Activated CD4-positive, alpha-beta T cell treated with anti-CD3 and anti-CD28 coated beads for 36 hours (primary cell): ENCODE measurements at regions not wholly inside any gene's neighbourhood (a gene's known extent, or its start where the extent isn't known, plus 50 kb on each side); places are given as distances from the start of the nearest gene placed in this dataset.

Experiments used
- ATAC-seq: fragments of 200-7000 bp; cut with Tn5 transposase; one replicate; pipeline ENCODE4 v1.10.0; 2021; ENCODE audit warnings: mild to moderate bottlenecking, moderate library complexity
- CTCF ChIA-PET: fragments of 350-600 bp; sonication (Branson Sonifier 250); formaldehyde crosslinking; loops from one replicate; lab custom pipeline; 2021; ENCODE audit warnings: antibody characterized with exemption; lab: Charles Lee
- POLR2A ChIA-PET: fragments of 350-600 bp; sonication (Branson Sonifier 250); formaldehyde crosslinking; loops from one replicate; lab custom pipeline; 2021; ENCODE audit warnings: antibody characterized with exemption, inconsistent platforms; lab: Charles Lee
- DNase-seq: peaks from one replicate; pipeline ENCODE4 v3.0.0-alpha.2; 2020
- H3K27ac Mint-ChIP-seq: one replicate; pipeline ENCODE4 v1.8.0; 2021; ENCODE audit warnings: mixed read lengths
- H3K27me3 Mint-ChIP-seq: one replicate; pipeline ENCODE4 v1.8.0; 2021; ENCODE audit warnings: mixed read lengths
- H3K36me3 Mint-ChIP-seq: one replicate; pipeline ENCODE4 v1.8.0; 2021; ENCODE audit warnings: low read depth, mixed read lengths
- H3K4me1 Mint-ChIP-seq: one replicate; pipeline ENCODE4 v1.8.0; 2021; ENCODE audit warnings: mixed read lengths
- H3K4me3 Mint-ChIP-seq: one replicate; pipeline ENCODE4 v1.8.0; 2021; ENCODE audit warnings: mild to moderate bottlenecking, moderate library complexity, mixed read lengths
- H3K9me3 Mint-ChIP-seq: one replicate; pipeline ENCODE4 v1.8.0; 2021; ENCODE audit warnings: low read depth, mixed read lengths
- intact Hi-C, 2 experiments: fragments of 100-400 bp; cut with DNase I in 1 of 2; cut with micrococcal nuclease in 1 of 2; formaldehyde crosslinking; loops; one replicate each; pipeline versions ENCODE4 v1.14.2 to v1.15.1; 2022 to 2024; cut with DNase I, micrococcal nuclease

- intact Hi-C loops: no loop called here
Measured at GRCh38 chr13:22469452-22469851, 711.3 kb upstream of the SGCG start.

GRCh38 chr13:22470075-22470474, 710.7 kb upstream of the SGCG start:
- no peak overlapping the region for H3K4me3 Mint-ChIP-seq

More at GRCh38 chr13:22469452-22469851, 711.3 kb upstream of the SGCG start:
- Mint-ChIP-seq H3K27me3 (no peaks in the 10 kb centered on the region), H3K36me3 (no peaks in the 10 kb centered on the region), H3K4me3 (no peak overlapping the region), H3K4me1 (no peaks in the 10 kb centered on the region), H3K9me3 (no peaks in the 10 kb centered on the region), H3K27ac (no peak overlapping the region)
- ATAC-seq: no peak
- no peak for DNase-seq
- POLR2A ChIA-PET: no interaction called here
- CTCF ChIA-PET: no interaction called here

GRCh38 chr13:22482496-22483000, 698.2 kb upstream of the SGCG start:
- ChIA-PET POLR2A (no interaction called here), CTCF (no interaction called here)
- Mint-ChIP-seq H3K4me3 (no peak overlapping the region), H3K36me3 (no peaks in the 10 kb centered on the region), H3K27ac (no peak overlapping the region), H3K4me1 (peaks cover 2% of the 10 kb centered on the region), H3K27me3 (no peaks in the 10 kb centered on the region), H3K9me3 (peaks cover 2% of the 10 kb centered on the region)
- no peak for DNase-seq
- peak; percentile 30 for ATAC-seq
- intact Hi-C loops: no loop called here

More at GRCh38 chr13:22470075-22470474, 710.7 kb upstream of the SGCG start:
- no peaks in the 10 kb centered on the region for H3K4me1 Mint-ChIP-seq
- ATAC-seq (no peak), DNase-seq (no peak)
- ChIA-PET CTCF (no interaction called here), POLR2A (no interaction called here)
- H3K27me3 Mint-ChIP-seq: no peaks in the 10 kb centered on the region
- H3K27ac Mint-ChIP-seq: no peak overlapping the region
- no peaks in the 10 kb centered on the region for H3K36me3 Mint-ChIP-seq
- intact Hi-C loops: no loop called here
- H3K9me3 Mint-ChIP-seq: no peaks in the 10 kb centered on the region

- ATAC-seq (no peak), DNase-seq (no peak)
- no peak overlapping the region for H3K4me3 Mint-ChIP-seq
- no peaks in the 10 kb centered on the region for H3K36me3 Mint-ChIP-seq
- H3K9me3 Mint-ChIP-seq: peaks cover 2% of the 10 kb centered on the region
- POLR2A ChIA-PET: no interaction called here
- no peak overlapping the region for H3K27ac Mint-ChIP-seq
- H3K4me1 Mint-ChIP-seq: peaks cover 2% of the 10 kb centered on the region
- intact Hi-C loops: no loop called here
- H3K27me3 Mint-ChIP-seq: no peaks in the 10 kb centered on the region
- CTCF ChIA-PET: no interaction called here
Measured at GRCh38 chr13:22483276-22483675, 697.5 kb upstream of the SGCG start.

DNA sequence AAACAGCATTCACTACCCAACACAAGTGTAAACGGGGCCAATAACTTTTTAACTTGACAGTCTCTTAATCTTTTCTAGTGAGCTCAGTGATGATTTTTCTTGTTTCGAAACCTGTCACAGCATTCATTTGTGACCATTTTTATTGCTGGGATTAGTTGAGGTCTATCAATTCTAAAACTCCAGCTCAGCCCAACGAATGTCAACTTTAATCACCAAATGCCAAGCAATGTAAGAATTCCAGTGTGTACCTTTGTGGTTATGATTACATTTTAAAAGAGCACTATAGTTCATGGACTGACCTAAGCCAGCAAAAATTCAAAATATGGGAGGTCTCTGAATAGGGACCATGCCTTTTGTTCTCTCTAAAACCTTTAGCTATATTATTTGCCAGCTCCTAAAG, 694.3 kb upstream of the SGCG start:
- POLR2A ChIA-PET: no interaction called here
- no peaks in the 10 kb centered on the region for H3K9me3 Mint-ChIP-seq
- H3K4me3 Mint-ChIP-seq: no peak overlapping the region
- no peak overlapping the region for H3K27ac Mint-ChIP-seq
- H3K27me3 Mint-ChIP-seq: no peaks in the 10 kb centered on the region
- no peaks in the 10 kb centered on the region for H3K36me3 Mint-ChIP-seq
- no peak for ATAC-seq
- peaks cover 2% of the 10 kb centered on the region for H3K4me1 Mint-ChIP-seq
- CTCF ChIA-PET: interaction anchor here (1.4 kb wide), 1 partner anchor 34 kb away, joined by 4 read pairs; no protein-coding TSS in a partner anchor
- intact Hi-C loops: no loop called here
- DNase-seq: no peak

- POLR2A ChIA-PET: interaction anchor here (0.6 kb wide), 1 partner anchor 268 kb away, joined by 5 read pairs; no protein-coding TSS in a partner anchor
- no peaks in the 10 kb centered on the region for H3K9me3 Mint-ChIP-seq
- no peaks in the 10 kb centered on the region for H3K4me1 Mint-ChIP-seq
- intact Hi-C loops: no loop called here
- ATAC-seq (no peak), DNase-seq (no peak)
- no peaks in the 10 kb centered on the region for H3K36me3 Mint-ChIP-seq
- no peak overlapping the region for H3K4me3 Mint-ChIP-seq
- H3K27me3 Mint-ChIP-seq: no peaks in the 10 kb centered on the region
- CTCF ChIA-PET: interaction anchor here (0.7 kb wide), 1 partner anchor 10 kb away, joined by 4 read pairs; no protein-coding TSS in a partner anchor
- no peak overlapping the region for H3K27ac Mint-ChIP-seq
Measured at GRCh38 chr13:22487932-22488331, 692.8 kb upstream of the SGCG start.

DNA sequence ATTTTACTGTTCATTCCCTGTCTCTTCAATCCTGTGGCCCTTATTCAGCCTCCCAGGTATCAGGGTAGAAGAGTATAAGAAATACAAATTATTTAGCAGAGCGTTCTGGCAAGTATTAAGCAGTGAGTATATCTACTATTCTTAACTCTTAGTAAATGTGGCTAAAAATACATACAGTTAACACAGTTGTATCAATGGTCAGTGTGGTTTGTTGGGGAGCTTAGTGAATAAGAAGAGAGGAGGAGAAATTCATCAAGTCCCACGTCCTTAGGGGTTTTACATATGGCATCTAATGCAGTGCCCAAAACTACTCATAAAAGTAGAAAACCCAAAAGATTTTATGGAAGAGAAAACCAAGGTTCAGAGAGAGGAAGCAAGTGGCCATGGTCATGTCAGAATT, 691.0 kb upstream of the SGCG start:
- ChIA-PET POLR2A (no interaction called here), CTCF (no interaction called here)
- no peak for DNase-seq
- no peak overlapping the region for H3K27ac Mint-ChIP-seq
- intact Hi-C loops: no loop called here
- H3K4me3 Mint-ChIP-seq: no peak overlapping the region
- no peak for ATAC-seq
- H3K36me3 Mint-ChIP-seq: no peaks in the 10 kb centered on the region
- no peaks in the 10 kb centered on the region for H3K4me1 Mint-ChIP-seq
- peaks cover 2% of the 10 kb centered on the region for H3K27me3 Mint-ChIP-seq
- no peaks in the 10 kb centered on the region for H3K9me3 Mint-ChIP-seq

- peaks cover 3% of the 10 kb centered on the region for H3K27me3 Mint-ChIP-seq
- no peaks in the 10 kb centered on the region for H3K9me3 Mint-ChIP-seq
- intact Hi-C loops: no loop called here
- H3K36me3 Mint-ChIP-seq: no peaks in the 10 kb centered on the region
- ChIA-PET POLR2A (interaction anchor here (0.6 kb wide), 1 partner anchor 1057 kb away, joined by 3 read pairs; no protein-coding TSS in a partner anchor), CTCF (no interaction called here)
- no peak for DNase-seq
- no peak overlapping the region for H3K27ac Mint-ChIP-seq
- no peaks in the 10 kb centered on the region for H3K4me1 Mint-ChIP-seq
- H3K4me3 Mint-ChIP-seq: no peak overlapping the region
- no peak for ATAC-seq
Measured at GRCh38 chr13:22495819-22496218, 685.0 kb upstream of the SGCG start.

DNA sequence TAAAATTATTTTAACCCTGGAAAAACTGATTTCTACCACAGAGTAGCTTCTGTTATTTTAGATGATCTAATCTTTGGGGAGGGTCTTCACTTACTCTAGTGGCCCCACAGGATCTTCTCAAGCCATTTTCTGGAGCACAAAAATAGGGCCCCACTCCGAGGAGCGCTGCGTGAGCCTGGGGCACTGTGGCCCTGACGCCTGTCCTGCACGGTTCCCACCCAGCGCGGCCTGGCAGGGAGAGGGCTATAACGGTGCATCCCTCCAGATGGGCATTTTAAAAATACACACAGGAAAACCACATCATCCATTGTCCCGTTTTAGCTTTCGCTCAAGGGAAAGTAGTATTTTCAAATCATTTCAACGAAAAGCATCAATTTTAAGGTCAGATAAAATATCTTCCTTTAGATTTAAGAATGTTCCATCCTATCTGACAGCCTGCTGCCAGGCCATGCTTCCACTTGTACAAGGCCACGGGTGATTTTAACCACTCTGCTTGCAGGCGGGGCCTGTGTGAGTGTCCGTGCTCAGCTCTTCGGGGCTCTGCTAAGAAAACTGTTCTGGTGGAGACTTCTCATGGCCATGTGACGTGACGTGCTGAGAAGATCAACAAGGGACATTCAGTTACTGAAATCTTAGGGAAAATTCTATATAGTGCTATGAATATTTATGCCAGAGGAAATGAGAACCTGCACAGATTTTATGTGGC, 683.8 kb upstream of the SGCG start:
- H3K4me1 Mint-ChIP-seq: no peaks in the 10 kb centered on the region
- CTCF ChIA-PET: interaction anchor here (0.6 kb wide), 1 partner anchor 647 kb away, joined by 3 read pairs; no protein-coding TSS in a partner anchor
- ATAC-seq (no peak), DNase-seq (no peak)
- no peaks in the 10 kb centered on the region for H3K36me3 Mint-ChIP-seq
- POLR2A ChIA-PET: interaction anchor here (0.7 kb wide), 1 partner anchor 401 kb away, joined by 4 read pairs; no protein-coding TSS in a partner anchor
- no peak overlapping the region for H3K27ac Mint-ChIP-seq
- H3K9me3 Mint-ChIP-seq: no peaks in the 10 kb centered on the region
- intact Hi-C loops: no loop called here
- peaks cover 3% of the 10 kb centered on the region for H3K27me3 Mint-ChIP-seq
- no peak overlapping the region for H3K4me3 Mint-ChIP-seq

DNA sequence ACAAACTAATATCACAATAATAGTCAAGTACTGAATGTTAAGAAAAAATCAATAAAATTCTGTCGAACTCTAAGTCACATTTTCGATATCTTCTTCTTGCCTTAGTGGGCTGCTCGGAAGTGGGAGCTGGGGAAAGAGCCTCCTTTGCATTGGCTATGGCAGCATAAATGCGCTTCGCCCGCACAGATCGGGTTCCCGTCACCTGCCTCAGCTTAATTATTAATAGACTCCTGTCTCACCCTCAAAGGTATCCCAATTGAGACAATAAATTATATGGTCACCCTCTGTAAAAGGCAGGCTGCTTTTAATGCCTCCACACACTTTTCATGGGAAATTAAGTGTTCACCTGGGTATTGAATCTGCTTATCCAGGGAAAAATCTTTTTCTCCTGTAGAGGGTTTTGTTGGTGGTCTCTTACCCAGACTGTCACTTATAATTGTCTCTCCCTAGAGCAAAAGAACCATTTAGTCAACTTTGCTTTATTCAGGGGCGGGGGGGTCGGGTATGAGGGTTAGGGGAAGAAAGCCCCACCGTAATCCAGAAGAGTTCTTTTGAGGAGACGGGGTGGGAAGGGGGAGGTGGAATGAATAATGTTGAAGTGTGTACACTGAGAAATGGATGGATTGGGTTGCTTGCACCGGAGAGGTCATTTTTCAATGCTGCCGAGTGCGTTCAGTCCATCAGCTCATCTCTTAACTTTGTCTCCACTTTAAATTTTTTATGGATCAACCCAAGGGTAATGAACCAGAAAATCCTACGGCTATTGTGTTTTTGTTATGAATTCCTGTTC, 682.6 kb upstream of the SGCG start:
- DNase-seq (no peak), ATAC-seq (no peak)
- ChIA-PET POLR2A (interaction anchor here (0.7 kb wide), 1 partner anchor 403 kb away, joined by 4 read pairs; no protein-coding TSS in a partner anchor), CTCF (interaction anchor here (0.6 to 1.3 kb wide), 2 partner anchors 10 to 17 kb away, joined by 4 to 5 read pairs; no protein-coding TSS in a partner anchor)
- intact Hi-C loops: no loop called here
- H3K36me3 Mint-ChIP-seq: no peaks in the 10 kb centered on the region
- no peaks in the 10 kb centered on the region for H3K9me3 Mint-ChIP-seq
- no peaks in the 10 kb centered on the region for H3K4me1 Mint-ChIP-seq
- no peak overlapping the region for H3K27ac Mint-ChIP-seq
- peaks cover 7% of the 10 kb centered on the region for H3K27me3 Mint-ChIP-seq
- H3K4me3 Mint-ChIP-seq: no peak overlapping the region

GRCh38 chr13:22499919-22500318, 680.9 kb upstream of the SGCG start:
- Mint-ChIP-seq H3K4me1 (no peaks in the 10 kb centered on the region), H3K4me3 (no peak overlapping the region), H3K9me3 (no peaks in the 10 kb centered on the region), H3K27me3 (peaks cover 4% of the 10 kb centered on the region), H3K27ac (no peak overlapping the region), H3K36me3 (no peaks in the 10 kb centered on the region)
- no peak for DNase-seq
- POLR2A ChIA-PET: no interaction called here
- CTCF ChIA-PET: no interaction called here
- intact Hi-C loops: no loop called here
- ATAC-seq: no peak
